ENCODE measurements at regions not wholly inside any gene's neighbourhood (a gene's known extent, or its start where the extent isn't known, plus 50 kb on each side); places are given as distances from the start of the nearest gene placed in this dataset.

DNA sequence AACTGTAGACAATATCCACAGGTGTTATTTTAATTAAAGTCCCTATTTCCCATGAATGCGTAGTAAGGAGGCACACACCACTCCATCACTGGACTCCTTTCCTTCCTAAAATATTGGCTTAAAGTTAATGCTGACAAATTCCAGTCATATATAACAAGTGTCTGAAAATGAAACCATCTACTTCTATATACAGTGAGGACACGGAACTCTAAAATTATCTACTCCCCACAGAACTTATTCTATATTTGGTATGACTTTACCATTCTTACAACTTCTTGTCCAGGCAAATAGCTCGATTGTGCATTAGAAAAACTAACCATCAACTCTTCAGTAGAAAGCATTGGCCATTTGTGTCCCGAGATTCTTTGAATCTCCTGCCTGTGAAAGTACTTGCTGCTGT, 1560.2 kb downstream of the EFNB2 start:
- TF ChIP-seq, protein P1, sequence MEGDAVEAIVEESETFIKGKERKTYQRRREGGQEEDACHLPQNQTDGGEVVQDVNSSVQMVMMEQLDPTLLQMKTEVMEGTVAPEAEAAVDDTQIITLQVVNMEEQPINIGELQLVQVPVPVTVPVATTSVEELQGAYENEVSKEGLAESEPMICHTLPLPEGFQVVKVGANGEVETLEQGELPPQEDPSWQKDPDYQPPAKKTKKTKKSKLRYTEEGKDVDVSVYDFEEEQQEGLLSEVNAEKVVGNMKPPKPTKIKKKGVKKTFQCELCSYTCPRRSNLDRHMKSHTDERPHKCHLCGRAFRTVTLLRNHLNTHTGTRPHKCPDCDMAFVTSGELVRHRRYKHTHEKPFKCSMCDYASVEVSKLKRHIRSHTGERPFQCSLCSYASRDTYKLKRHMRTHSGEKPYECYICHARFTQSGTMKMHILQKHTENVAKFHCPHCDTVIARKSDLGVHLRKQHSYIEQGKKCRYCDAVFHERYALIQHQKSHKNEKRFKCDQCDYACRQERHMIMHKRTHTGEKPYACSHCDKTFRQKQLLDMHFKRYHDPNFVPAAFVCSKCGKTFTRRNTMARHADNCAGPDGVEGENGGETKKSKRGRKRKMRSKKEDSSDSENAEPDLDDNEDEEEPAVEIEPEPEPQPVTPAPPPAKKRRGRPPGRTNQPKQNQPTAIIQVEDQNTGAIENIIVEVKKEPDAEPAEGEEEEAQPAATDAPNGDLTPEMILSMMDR (IDR thresholded peaks at IDR 0.05; ENCODE audit: borderline replicate concordance, extremely low read depth, low read length, poor library complexity, severe bottlenecking), result no peak
- no peak for TF ChIP-seq EZH2 (IDR thresholded peaks at IDR 0.05; ENCODE audit: borderline replicate concordance, low read depth, low read length, severe bottlenecking)
- no peaks in the 10 kb centered on the region for H3K79me2 ChIP-seq (ENCODE audit: insufficient read depth, low read length)
- no peak overlapping the region for H3K4me2 ChIP-seq (ENCODE audit: insufficient read depth, low read length)
- no peaks in the 10 kb centered on the region for H3K9me3 ChIP-seq (ENCODE audit: insufficient read depth, low read length, severe bottlenecking)
- H3K27me3 ChIP-seq (ENCODE audit: insufficient read depth, low read length, poor library complexity), result no peaks in the 10 kb centered on the region
- no peak overlapping the region for H3K27ac ChIP-seq (ENCODE audit: low read length)
- peaks cover 32% of the 10 kb centered on the region for H3K4me1 ChIP-seq (ENCODE audit: insufficient read depth, low read length)
- H2AFZ ChIP-seq (ENCODE audit: low read depth, low read length), result no peak overlapping the region
- DNase-seq (no peak), ATAC-seq (ENCODE audit: insufficient read depth, low read depth) (no peak)
- no peaks in the 10 kb centered on the region for H4K20me1 ChIP-seq (ENCODE audit: insufficient read depth, low read length)
- no peak overlapping the region for H3K9ac ChIP-seq (ENCODE audit: low read depth, low read length)
- H3K36me3 ChIP-seq (ENCODE audit: insufficient read depth, low read length), result no peaks in the 10 kb centered on the region
- H3K4me3 ChIP-seq (ENCODE audit: low read depth in 1 of 2, low read length in 2 of 2), result no peak overlapping the region

DNA sequence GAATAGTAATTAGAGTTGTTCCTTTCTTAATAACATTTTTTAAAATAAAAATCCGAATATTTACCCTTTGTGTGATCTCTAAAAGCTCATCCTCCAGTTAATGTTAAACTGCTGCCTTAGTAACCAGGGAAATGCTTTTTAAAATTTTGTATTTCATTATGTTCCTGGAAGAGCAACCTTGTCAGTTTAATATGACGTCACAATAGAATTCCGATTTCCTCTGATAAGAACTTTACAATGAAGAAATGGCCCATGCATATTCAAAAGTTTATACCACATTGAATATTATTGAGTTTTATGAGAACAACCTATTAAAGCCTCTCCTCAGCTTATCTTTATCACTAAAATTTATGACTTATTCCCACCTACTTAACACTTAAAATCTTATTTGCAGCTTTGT, 1566.6 kb downstream of the EFNB2 start:
- ATAC-seq (ENCODE audit: insufficient read depth, low read depth) (no peak), DNase-seq (no peak)
- Histone ChIP-seq H2AFZ (ENCODE audit: low read depth, low read length) (no peak overlapping the region), H3K79me2 (ENCODE audit: insufficient read depth, low read length) (no peaks in the 10 kb centered on the region), H4K20me1 (ENCODE audit: insufficient read depth, low read length) (no peaks in the 10 kb centered on the region), H3K36me3 (ENCODE audit: insufficient read depth, low read length) (no peaks in the 10 kb centered on the region), H3K27me3 (ENCODE audit: insufficient read depth, low read length, poor library complexity) (no peaks in the 10 kb centered on the region), H3K27ac (ENCODE audit: low read length) (no peak overlapping the region), H3K4me1 (ENCODE audit: insufficient read depth, low read length) (no peaks in the 10 kb centered on the region), H3K4me3 (ENCODE audit: low read depth in 1 of 2, low read length in 2 of 2) (no peak overlapping the region), H3K9ac (ENCODE audit: low read depth, low read length) (no peak overlapping the region), H3K9me3 (ENCODE audit: insufficient read depth, low read length, severe bottlenecking) (no peaks in the 10 kb centered on the region), H3K4me2 (ENCODE audit: insufficient read depth, low read length) (no peak overlapping the region)
- TF ChIP-seq EZH2 (IDR thresholded peaks at IDR 0.05; ENCODE audit: borderline replicate concordance, low read depth, low read length, severe bottlenecking), result no peak
- TF ChIP-seq, protein P1 (IDR thresholded peaks at IDR 0.05; ENCODE audit: borderline replicate concordance, extremely low read depth, low read length, poor library complexity, severe bottlenecking), result no peak

DNA sequence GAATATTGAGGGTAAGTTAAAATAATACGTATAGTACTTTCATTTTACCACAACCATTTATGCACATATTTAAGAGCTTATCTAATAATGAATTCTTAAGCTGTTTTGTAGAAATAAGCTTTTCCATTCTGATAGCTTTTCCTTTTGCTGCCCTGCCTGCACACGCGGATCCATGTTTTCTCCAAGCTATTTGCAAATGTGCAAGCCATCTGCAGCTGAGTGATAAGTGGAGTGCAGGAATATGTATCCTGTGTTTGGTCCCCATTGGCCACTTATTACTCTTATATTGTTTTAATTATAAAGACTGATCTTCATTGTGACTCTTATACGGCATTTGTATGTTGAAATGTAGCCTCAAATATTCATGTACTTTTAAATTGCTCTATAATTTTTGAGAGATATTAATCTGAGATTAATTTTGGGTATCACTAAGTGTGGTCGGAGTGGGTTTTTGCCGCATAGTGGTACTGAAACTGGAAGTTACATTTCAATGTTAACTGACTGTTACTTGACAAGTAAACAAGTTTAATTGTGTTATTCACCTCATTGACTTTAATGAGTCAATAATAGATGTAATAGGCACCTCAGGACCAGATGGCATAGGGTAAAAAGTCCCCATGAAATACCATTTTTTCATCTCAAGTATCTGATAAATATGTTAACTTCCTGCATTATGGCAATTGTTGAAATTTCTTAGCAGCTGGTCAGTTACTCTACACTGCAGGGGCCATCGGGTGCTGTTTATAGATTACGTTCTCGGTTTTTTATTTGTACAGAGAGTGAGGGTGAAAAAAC, 1567.4 kb downstream of the EFNB2 start:
- no peak overlapping the region for H2AFZ ChIP-seq (ENCODE audit: low read depth, low read length)
- no peak for ATAC-seq (ENCODE audit: insufficient read depth, low read depth)
- no peak overlapping the region for H3K4me3 ChIP-seq (ENCODE audit: low read depth in 1 of 2, low read length in 2 of 2)

More for the DNA sequence above, 1567.4 kb downstream of the EFNB2 start:
- DNase-seq, result no peak
- H3K9me3 ChIP-seq (ENCODE audit: insufficient read depth, low read length, severe bottlenecking), result no peaks in the 10 kb centered on the region
- no peaks in the 10 kb centered on the region for H4K20me1 ChIP-seq (ENCODE audit: insufficient read depth, low read length)
- no peak overlapping the region for H3K9ac ChIP-seq (ENCODE audit: low read depth, low read length)
- H3K36me3 ChIP-seq (ENCODE audit: insufficient read depth, low read length), result no peaks in the 10 kb centered on the region
- H3K27me3 ChIP-seq (ENCODE audit: insufficient read depth, low read length, poor library complexity), result no peaks in the 10 kb centered on the region
- H3K27ac ChIP-seq (ENCODE audit: low read length), result no peak overlapping the region
- no peak for TF ChIP-seq EZH2 (IDR thresholded peaks at IDR 0.05; ENCODE audit: borderline replicate concordance, low read depth, low read length, severe bottlenecking)
- TF ChIP-seq, protein P1 (IDR thresholded peaks at IDR 0.05; ENCODE audit: borderline replicate concordance, extremely low read depth, low read length, poor library complexity, severe bottlenecking), result no peak
- H3K79me2 ChIP-seq (ENCODE audit: insufficient read depth, low read length), result no peaks in the 10 kb centered on the region
- H3K4me2 ChIP-seq (ENCODE audit: insufficient read depth, low read length), result no peak overlapping the region
- no peaks in the 10 kb centered on the region for H3K4me1 ChIP-seq (ENCODE audit: insufficient read depth, low read length)
